WTC11 (cell line): ENCODE measurements at regions not wholly inside any gene's neighbourhood (a gene's known extent, or its start where the extent isn't known, plus 50 kb on each side); places are given as distances from the start of the nearest gene placed in this dataset.

ENCODE experiments used
- ATAC-seq: fragments of 200-7000 bp; cut with Tn5 transposase; 2 replicates; pipeline ENCODE4 v1.10.0; 2021; ENCODE audit warnings: mild to moderate bottlenecking, moderate library complexity
- CTCF ChIA-PET: fragments of 300-600 bp; sonication (Branson Sonifier 250); formaldehyde crosslinking; loops from one replicate; lab custom pipeline; 2021; ENCODE audit warnings: antibody characterized with exemption; lab: Charles Lee
- POLR2A ChIA-PET: fragments of 350-600 bp; sonication (Branson Sonifier 250); formaldehyde crosslinking; loops from one replicate; lab custom pipeline; 2021; ENCODE audit warnings: antibody characterized with exemption; lab: Charles Lee
- DNase-seq: peaks from one replicate; pipeline ENCODE4 v3.0.0; 2021; ENCODE audit warnings: low spot score
- H3K27ac Mint-ChIP-seq: 2 replicates; pipeline ENCODE4 v1.8.0; 2021; ENCODE audit warnings: mixed read lengths
- H3K27me3 Mint-ChIP-seq: 2 replicates; pipeline ENCODE4 v1.8.0; 2021; ENCODE audit warnings: low read depth, mild to moderate bottlenecking, moderate library complexity, mixed read lengths
- H3K36me3 Mint-ChIP-seq: 2 replicates; pipeline ENCODE4 v1.8.0; 2021; ENCODE audit warnings: mixed read lengths
- H3K4me1 Mint-ChIP-seq: 2 replicates; pipeline ENCODE4 v1.8.0; 2022; ENCODE audit warnings: mixed read lengths
- H3K4me3 Mint-ChIP-seq: 2 replicates; pipeline ENCODE4 v1.8.0; 2021; ENCODE audit warnings: mild to moderate bottlenecking, moderate library complexity, mixed read lengths
- H3K9me3 Mint-ChIP-seq: 2 replicates; pipeline ENCODE4 v1.8.0; 2021; ENCODE audit warnings: mixed read lengths
- ATF1 ChIP-seq: sonication (generic); formaldehyde crosslinking; IDR thresholded peaks from 2 replicates; pipeline ENCODE4 v1.8.1; 2023; ENCODE audit warnings: mild to moderate bottlenecking, moderate library complexity, missing genetic modification reagents
- ESRRA ChIP-seq: sonication (generic); formaldehyde crosslinking; IDR thresholded peaks from 2 replicates; pipeline ENCODE4 v1.8.1; 2022; ENCODE audit warnings: mild to moderate bottlenecking, missing genetic modification reagents, borderline replicate concordance
- GABPB1 ChIP-seq: sonication (generic); formaldehyde crosslinking; IDR thresholded peaks from 2 replicates; pipeline ENCODE4 v1.8.1; 2023; ENCODE audit warnings: mild to moderate bottlenecking, missing genetic modification reagents
- IRF2 ChIP-seq: sonication (generic); formaldehyde crosslinking; IDR thresholded peaks from 2 replicates; pipeline ENCODE4 v1.8.0; 2022; ENCODE audit warnings: low read depth, missing genetic modification reagents, borderline replicate concordance
- KAT7 ChIP-seq: sonication (generic); formaldehyde crosslinking; IDR thresholded peaks from 2 replicates; pipeline ENCODE4 v1.8.1; 2023; ENCODE audit warnings: missing genetic modification reagents, mild to moderate bottlenecking, borderline replicate concordance
- MXD4 ChIP-seq: fragments of 250-450 bp; sonication (Bioruptor Pico); IDR thresholded peaks from 2 replicates; pipeline ENCODE4 v1.8.0; 2021; ENCODE audit warnings: mild to moderate bottlenecking, moderate library complexity, borderline replicate concordance
- MYBL2 ChIP-seq: sonication (generic); formaldehyde crosslinking; IDR thresholded peaks from 2 replicates; pipeline ENCODE4 v1.8.1; 2023; ENCODE audit warnings: mild to moderate bottlenecking, moderate library complexity, missing genetic modification reagents
- NFE2L1 ChIP-seq: sonication (generic); formaldehyde crosslinking; IDR thresholded peaks from 2 replicates; pipeline ENCODE4 v1.8.1; 2023; ENCODE audit warnings: missing genetic modification reagents
- NFYB ChIP-seq: sonication (generic); formaldehyde crosslinking; conservative IDR thresholded peaks from 2 replicates; pipeline ENCODE4 v1.8.0; 2022; ENCODE audit warnings: low read depth, missing genetic modification reagents
- NR2C2 ChIP-seq: sonication (generic); formaldehyde crosslinking; IDR thresholded peaks from 2 replicates; pipeline ENCODE4 v1.8.0; 2022; ENCODE audit warnings: mild to moderate bottlenecking, missing genetic modification reagents
- RORB ChIP-seq: fragments of 250-450 bp; sonication (Bioruptor Pico); IDR thresholded peaks from 2 replicates; pipeline ENCODE4 v1.9.0; 2021; ENCODE audit warnings: mild to moderate bottlenecking
- SMAD3 ChIP-seq: sonication (generic); formaldehyde crosslinking; IDR thresholded peaks from 2 replicates; pipeline ENCODE4 v1.8.0; 2022; ENCODE audit warnings: missing genetic modification reagents, mild to moderate bottlenecking, borderline replicate concordance
- TEAD1 ChIP-seq: sonication (generic); formaldehyde crosslinking; IDR thresholded peaks from 2 replicates; pipeline ENCODE4 v1.8.0; 2022; ENCODE audit warnings: mild to moderate bottlenecking, missing genetic modification reagents
- ZBTB21 ChIP-seq: sonication (generic); formaldehyde crosslinking; IDR thresholded peaks from 2 replicates; pipeline ENCODE4 v1.8.1; 2023; ENCODE audit warnings: mild to moderate bottlenecking, missing genetic modification reagents, borderline replicate concordance
- ZNF219 ChIP-seq: sonication (generic); formaldehyde crosslinking; IDR thresholded peaks from 2 replicates; pipeline ENCODE4 v1.8.0; 2023; ENCODE audit warnings: missing genetic modification reagents, mild to moderate bottlenecking, borderline replicate concordance
- ZNF232 ChIP-seq: sonication (generic); formaldehyde crosslinking; IDR thresholded peaks from 2 replicates; pipeline ENCODE4 v1.8.0; 2022; ENCODE audit warnings: mild to moderate bottlenecking, missing genetic modification reagents
- ZNF263 ChIP-seq: sonication (generic); formaldehyde crosslinking; IDR thresholded peaks from 2 replicates; pipeline ENCODE4 v1.8.1; 2022; ENCODE audit warnings: low read depth, mild to moderate bottlenecking, moderate library complexity, missing genetic modification reagents
- TF ChIP-seq, protein P1 (sequence below): sonication (generic); formaldehyde crosslinking; IDR thresholded peaks from 2 replicates; pipeline ENCODE4 v1.8.1; 2023; ENCODE audit warnings: mild to moderate bottlenecking, missing genetic modification reagents, moderate library complexity
- TF ChIP-seq, protein P2 (sequence below): sonication (generic); formaldehyde crosslinking; IDR thresholded peaks from 2 replicates; pipeline ENCODE4 v1.8.1; 2023; ENCODE audit warnings: mild to moderate bottlenecking, missing genetic modification reagents, borderline replicate concordance
- TF ChIP-seq, protein P3 (sequence below): sonication (generic); formaldehyde crosslinking; IDR thresholded peaks from 2 replicates; pipeline ENCODE4 v1.8.0; 2023; ENCODE audit warnings: missing genetic modification reagents, mild to moderate bottlenecking, borderline replicate concordance
- TF ChIP-seq, protein P4 (sequence below): fragments of 250-450 bp; sonication (Bioruptor Pico); IDR thresholded peaks from 2 replicates; pipeline ENCODE4 v1.9.0; 2021; ENCODE audit warnings: moderate library complexity, mild to moderate bottlenecking, inconsistent platforms, borderline replicate concordance
- TF ChIP-seq, protein P5 (sequence below): sonication (generic); formaldehyde crosslinking; conservative IDR thresholded peaks from 2 replicates; pipeline ENCODE4 v1.8.1; 2022; ENCODE audit warnings: mild to moderate bottlenecking, missing genetic modification reagents

DNA sequence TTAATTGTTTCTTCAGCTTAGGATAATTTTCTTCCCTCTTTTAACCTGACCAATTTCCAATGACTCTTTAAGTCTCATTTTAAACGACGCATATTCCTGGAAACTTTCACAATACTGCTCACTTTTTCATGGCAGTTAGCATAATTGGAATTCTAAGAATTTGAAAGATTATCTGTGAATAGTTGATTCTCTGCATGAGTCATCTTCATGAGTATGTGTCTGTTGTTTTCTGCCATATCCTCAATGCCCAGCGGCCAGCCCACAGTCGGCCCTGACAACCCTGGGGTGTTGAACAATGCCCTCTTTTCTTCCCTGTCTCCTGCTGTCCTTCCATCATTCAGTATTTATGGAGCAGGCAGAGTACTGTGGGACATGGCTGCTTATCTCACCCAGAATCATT is 554.2 kb downstream of the CDH26 start:
- Mint-ChIP-seq H3K36me3 (peaks cover 10% of the 10 kb centered on the region), H3K27ac (no peak overlapping the region), H3K9me3 (0 out of 2 replicates have a peak, but pooled peaks cover 5% of the 10 kb centered on the region), H3K4me3 (no peak overlapping the region), H3K27me3 (peaks cover 22% of the 10 kb centered on the region), H3K4me1 (peaks cover 34% of the 10 kb centered on the region)
- DNase-seq (no peak), ATAC-seq (peak; percentile 67)
- ChIA-PET CTCF (no interaction called here), POLR2A (no interaction called here)
- TF ChIP-seq TEAD1 (CRISPR knock-in tag) (peak; percentile 39; the same call in 1 of the 2 replicates), NFYB (no peak), MXD4 (CRISPR knock-in tag) (no peak)

DNA sequence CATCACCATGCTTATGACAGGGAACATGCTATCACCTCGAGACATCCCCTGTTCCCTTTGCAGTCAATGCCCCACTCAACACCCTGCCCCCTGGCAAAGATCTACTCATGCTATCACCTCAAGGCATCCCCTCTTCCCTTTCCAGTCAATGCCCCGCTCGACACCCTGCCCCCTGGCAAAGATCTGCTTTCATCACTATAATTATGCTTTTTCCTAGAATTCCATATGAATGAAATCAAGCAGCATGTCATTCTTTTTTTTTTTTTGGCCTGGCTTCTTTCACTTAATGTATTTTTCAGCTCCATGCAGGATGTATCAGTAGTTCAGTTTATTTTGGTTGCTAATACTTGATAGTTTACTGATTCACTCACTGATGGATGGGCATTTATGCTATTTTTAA is 554.9 kb downstream of the CDH26 start:
- Mint-ChIP-seq H3K27me3 (peaks cover 19% of the 10 kb centered on the region), H3K36me3 (peaks cover 10% of the 10 kb centered on the region), H3K4me3 (no peak overlapping the region), H3K9me3 (0 out of 2 replicates have a peak, but pooled peaks cover 5% of the 10 kb centered on the region)
- POLR2A ChIA-PET = no interaction called here
- DNase-seq = no peak
- TF ChIP-seq IRF2 (CRISPR knock-in tag) (no peak), ZNF219 (no peak), NR2C2 (CRISPR knock-in tag) (no peak), ZBTB21 (no peak), NFE2L1 (CRISPR knock-in tag) (no peak), ESRRA (no peak), GABPB1 (no peak), MXD4 (CRISPR knock-in tag) (no peak), ATF1 (CRISPR knock-in tag) (no peak), KAT7 (no peak), RORB (CRISPR knock-in tag) (no peak), SMAD3 (CRISPR knock-in tag) (no peak), ZNF232 (no peak), MYBL2 (CRISPR knock-in tag) (no peak), ZNF263 (CRISPR knock-in tag) (no peak)
- TF ChIP-seq, protein P1, sequence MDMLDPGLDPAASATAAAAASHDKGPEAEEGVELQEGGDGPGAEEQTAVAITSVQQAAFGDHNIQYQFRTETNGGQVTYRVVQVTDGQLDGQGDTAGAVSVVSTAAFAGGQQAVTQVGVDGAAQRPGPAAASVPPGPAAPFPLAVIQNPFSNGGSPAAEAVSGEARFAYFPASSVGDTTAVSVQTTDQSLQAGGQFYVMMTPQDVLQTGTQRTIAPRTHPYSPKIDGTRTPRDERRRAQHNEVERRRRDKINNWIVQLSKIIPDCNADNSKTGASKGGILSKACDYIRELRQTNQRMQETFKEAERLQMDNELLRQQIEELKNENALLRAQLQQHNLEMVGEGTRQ = no peak
- TF ChIP-seq, protein P2, sequence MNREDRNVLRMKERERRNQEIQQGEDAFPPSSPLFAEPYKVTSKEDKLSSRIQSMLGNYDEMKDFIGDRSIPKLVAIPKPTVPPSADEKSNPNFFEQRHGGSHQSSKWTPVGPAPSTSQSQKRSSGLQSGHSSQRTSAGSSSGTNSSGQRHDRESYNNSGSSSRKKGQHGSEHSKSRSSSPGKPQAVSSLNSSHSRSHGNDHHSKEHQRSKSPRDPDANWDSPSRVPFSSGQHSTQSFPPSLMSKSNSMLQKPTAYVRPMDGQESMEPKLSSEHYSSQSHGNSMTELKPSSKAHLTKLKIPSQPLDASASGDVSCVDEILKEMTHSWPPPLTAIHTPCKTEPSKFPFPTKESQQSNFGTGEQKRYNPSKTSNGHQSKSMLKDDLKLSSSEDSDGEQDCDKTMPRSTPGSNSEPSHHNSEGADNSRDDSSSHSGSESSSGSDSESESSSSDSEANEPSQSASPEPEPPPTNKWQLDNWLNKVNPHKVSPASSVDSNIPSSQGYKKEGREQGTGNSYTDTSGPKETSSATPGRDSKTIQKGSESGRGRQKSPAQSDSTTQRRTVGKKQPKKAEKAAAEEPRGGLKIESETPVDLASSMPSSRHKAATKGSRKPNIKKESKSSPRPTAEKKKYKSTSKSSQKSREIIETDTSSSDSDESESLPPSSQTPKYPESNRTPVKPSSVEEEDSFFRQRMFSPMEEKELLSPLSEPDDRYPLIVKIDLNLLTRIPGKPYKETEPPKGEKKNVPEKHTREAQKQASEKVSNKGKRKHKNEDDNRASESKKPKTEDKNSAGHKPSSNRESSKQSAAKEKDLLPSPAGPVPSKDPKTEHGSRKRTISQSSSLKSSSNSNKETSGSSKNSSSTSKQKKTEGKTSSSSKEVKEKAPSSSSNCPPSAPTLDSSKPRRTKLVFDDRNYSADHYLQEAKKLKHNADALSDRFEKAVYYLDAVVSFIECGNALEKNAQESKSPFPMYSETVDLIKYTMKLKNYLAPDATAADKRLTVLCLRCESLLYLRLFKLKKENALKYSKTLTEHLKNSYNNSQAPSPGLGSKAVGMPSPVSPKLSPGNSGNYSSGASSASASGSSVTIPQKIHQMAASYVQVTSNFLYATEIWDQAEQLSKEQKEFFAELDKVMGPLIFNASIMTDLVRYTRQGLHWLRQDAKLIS (CRISPR knock-in tag) = no peak
- TF ChIP-seq, protein P3, sequence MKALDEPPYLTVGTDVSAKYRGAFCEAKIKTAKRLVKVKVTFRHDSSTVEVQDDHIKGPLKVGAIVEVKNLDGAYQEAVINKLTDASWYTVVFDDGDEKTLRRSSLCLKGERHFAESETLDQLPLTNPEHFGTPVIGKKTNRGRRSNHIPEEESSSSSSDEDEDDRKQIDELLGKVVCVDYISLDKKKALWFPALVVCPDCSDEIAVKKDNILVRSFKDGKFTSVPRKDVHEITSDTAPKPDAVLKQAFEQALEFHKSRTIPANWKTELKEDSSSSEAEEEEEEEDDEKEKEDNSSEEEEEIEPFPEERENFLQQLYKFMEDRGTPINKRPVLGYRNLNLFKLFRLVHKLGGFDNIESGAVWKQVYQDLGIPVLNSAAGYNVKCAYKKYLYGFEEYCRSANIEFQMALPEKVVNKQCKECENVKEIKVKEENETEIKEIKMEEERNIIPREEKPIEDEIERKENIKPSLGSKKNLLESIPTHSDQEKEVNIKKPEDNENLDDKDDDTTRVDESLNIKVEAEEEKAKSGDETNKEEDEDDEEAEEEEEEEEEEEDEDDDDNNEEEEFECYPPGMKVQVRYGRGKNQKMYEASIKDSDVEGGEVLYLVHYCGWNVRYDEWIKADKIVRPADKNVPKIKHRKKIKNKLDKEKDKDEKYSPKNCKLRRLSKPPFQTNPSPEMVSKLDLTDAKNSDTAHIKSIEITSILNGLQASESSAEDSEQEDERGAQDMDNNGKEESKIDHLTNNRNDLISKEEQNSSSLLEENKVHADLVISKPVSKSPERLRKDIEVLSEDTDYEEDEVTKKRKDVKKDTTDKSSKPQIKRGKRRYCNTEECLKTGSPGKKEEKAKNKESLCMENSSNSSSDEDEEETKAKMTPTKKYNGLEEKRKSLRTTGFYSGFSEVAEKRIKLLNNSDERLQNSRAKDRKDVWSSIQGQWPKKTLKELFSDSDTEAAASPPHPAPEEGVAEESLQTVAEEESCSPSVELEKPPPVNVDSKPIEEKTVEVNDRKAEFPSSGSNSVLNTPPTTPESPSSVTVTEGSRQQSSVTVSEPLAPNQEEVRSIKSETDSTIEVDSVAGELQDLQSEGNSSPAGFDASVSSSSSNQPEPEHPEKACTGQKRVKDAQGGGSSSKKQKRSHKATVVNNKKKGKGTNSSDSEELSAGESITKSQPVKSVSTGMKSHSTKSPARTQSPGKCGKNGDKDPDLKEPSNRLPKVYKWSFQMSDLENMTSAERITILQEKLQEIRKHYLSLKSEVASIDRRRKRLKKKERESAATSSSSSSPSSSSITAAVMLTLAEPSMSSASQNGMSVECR (CRISPR knock-in tag) = no peak
- TF ChIP-seq, protein P4, sequence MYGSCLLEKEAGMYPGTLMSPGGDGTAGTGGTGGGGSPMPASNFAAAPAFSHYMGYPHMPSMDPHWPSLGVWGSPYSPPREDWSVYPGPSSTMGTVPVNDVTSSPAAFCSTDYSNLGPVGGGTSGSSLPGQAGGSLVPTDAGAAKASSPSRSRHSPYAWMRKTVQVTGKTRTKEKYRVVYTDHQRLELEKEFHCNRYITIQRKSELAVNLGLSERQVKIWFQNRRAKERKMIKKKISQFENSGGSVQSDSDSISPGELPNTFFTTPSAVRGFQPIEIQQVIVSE (CRISPR knock-in tag) = no peak
- TF ChIP-seq, protein P5, sequence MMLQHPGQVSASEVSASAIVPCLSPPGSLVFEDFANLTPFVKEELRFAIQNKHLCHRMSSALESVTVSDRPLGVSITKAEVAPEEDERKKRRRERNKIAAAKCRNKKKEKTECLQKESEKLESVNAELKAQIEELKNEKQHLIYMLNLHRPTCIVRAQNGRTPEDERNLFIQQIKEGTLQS (CRISPR knock-in tag) = no peak
- TF ChIP-seq, all 79 proteins: peak for 0
- no peak for ATAC-seq
- CTCF ChIA-PET = no interaction called here
- H3K4me1 Mint-ChIP-seq = peaks cover 34% of the 10 kb centered on the region
- H3K27ac Mint-ChIP-seq = no peak overlapping the region
